ENCODE measurements at regions not wholly inside any gene's neighbourhood (a gene's known extent, or its start where the extent isn't known, plus 50 kb on each side); places are given as distances from the start of the nearest gene placed in this dataset.

DNA sequence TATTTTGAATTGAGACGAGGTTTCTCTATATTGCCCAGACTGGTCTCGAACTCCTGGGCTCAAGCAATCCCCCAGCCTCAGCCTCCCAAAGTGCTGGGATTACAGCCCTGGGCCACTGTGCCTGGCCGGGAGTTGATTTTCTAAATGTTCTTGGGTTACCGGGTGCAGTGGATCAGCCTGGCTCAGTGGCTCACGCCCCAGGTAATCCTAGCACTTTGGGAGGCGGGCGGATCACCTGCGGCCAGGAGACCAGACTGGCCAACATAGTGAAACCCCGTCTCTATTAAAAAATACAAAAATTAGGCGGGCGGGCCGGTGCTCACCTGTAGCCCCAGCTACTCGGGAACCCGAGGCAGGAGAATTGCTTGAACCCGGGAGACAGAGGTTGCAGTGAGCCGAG, 106.9 kb upstream of the LARP1 start:
- Histone ChIP-seq H3K27me3 (ENCODE audit: control insufficient read depth in 3 of 3, insufficient read depth in 3 of 3, low read length in 2 of 3) (no peaks in the 10 kb centered on the region), H3K9ac (ENCODE audit: insufficient read depth in 1 of 2, low read length in 2 of 2) (no peak overlapping the region), H3K36me3 (ENCODE audit: control insufficient read depth in 4 of 4, insufficient read depth in 4 of 4, low read length in 4 of 4) (no peaks in the 10 kb centered on the region), H3K27ac (ENCODE audit: low read depth in 1 of 2, low read length in 1 of 2) (no peak overlapping the region), H3K9me3 (ENCODE audit: control insufficient read depth in 4 of 4, insufficient read depth in 3 of 4, low read length in 3 of 4) (no peaks in the 10 kb centered on the region), H3K4me1 (ENCODE audit: control insufficient read depth in 5 of 5, insufficient read depth in 5 of 5, low read length in 5 of 5) (peaks cover 0 to 11% (median 0%) of the 10 kb centered on the region in 5 donors), H3K4me3 (no peak overlapping the region)
- TF ChIP-seq CTCF (IDR thresholded peaks at IDR 0.05; ENCODE audit: control extremely low read depth, extremely low read depth) = no peak
- ATAC-seq (ENCODE audit: insufficient read depth, low FRiP score) (no peak), DNase-seq (no peak)
- 95 to 96% methylated on average over 16 of the region's 16 CpGs for WGBS, 2 donors

- no peak overlapping the region for H3K4me3 ChIP-seq
- H3K9ac ChIP-seq (ENCODE audit: insufficient read depth in 1 of 2, low read length in 2 of 2) = no peak overlapping the region
- no peaks in the 10 kb centered on the region for H3K9me3 ChIP-seq (ENCODE audit: control insufficient read depth in 4 of 4, insufficient read depth in 3 of 4, low read length in 3 of 4)
- no peak for DNase-seq
- no peaks in the 10 kb centered on the region for H3K36me3 ChIP-seq (ENCODE audit: control insufficient read depth in 4 of 4, insufficient read depth in 4 of 4, low read length in 4 of 4)
- ATAC-seq (ENCODE audit: insufficient read depth, low FRiP score) = no peak
- 29 to 45% methylated on average over 6 of the region's 6 CpGs for WGBS, 2 donors
- H3K4me1 ChIP-seq (ENCODE audit: control insufficient read depth in 5 of 5, insufficient read depth in 5 of 5, low read length in 5 of 5) = peaks cover 0 to 11% (median 0%) of the 10 kb centered on the region in 5 donors
- H3K27ac ChIP-seq (ENCODE audit: low read depth in 1 of 2, low read length in 1 of 2) = no peak overlapping the region
- no peak for TF ChIP-seq CTCF (IDR thresholded peaks at IDR 0.05; ENCODE audit: control extremely low read depth, extremely low read depth)
- H3K27me3 ChIP-seq (ENCODE audit: control insufficient read depth in 3 of 3, insufficient read depth in 3 of 3, low read length in 2 of 3) = no peaks in the 10 kb centered on the region
Observed at GRCh38 chr5:154647761-154648145, 107.4 kb upstream of the LARP1 start.

DNA sequence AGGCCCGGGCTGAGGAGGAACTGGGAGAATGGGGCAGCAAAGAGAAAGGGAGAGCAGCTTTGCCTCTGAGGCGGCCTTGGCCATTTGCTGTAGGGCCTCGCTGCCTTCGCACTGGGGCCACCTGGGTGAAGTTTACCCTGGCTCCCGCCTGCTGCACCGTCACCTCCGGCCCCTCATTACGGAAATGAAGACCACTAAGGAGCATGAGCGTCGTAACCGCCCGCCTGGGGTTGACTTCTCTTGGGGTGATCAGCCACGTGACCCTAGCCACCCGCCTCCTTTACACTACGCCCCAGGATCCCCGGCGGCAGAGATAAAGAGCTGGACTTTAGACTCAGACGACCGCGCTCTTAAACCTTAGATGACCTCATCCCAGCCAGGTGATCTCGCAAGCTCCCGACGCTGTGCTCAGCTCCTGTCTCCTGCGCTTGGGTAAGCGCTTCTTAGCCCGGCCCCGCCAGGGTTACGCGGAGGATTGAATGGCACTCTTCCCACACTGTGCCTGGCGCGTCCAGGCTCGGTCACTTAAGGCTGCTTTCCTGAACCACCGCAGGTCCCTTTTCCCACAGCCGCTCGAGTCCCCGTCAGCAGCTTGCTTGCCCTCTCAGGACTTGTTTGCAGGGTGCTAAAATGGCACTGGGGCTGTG, 107.9 kb upstream of the LARP1 start:
- no peaks in the 10 kb centered on the region for H3K9me3 ChIP-seq (ENCODE audit: control insufficient read depth in 4 of 4, insufficient read depth in 3 of 4, low read length in 3 of 4)
- H3K27ac ChIP-seq (ENCODE audit: low read depth in 1 of 2, low read length in 1 of 2) = no peak overlapping the region
- H3K36me3 ChIP-seq (ENCODE audit: control insufficient read depth in 4 of 4, insufficient read depth in 4 of 4, low read length in 4 of 4) = no peaks in the 10 kb centered on the region
- ATAC-seq (ENCODE audit: insufficient read depth, low FRiP score) = peak; percentile 68
- no peak for TF ChIP-seq CTCF (IDR thresholded peaks at IDR 0.05; ENCODE audit: control extremely low read depth, extremely low read depth)
- 4 to 11% methylated on average over 36 of the region's 36 CpGs for WGBS, 2 donors
- peaks cover 0 to 11% (median 0%) of the 10 kb centered on the region in 5 donors for H3K4me1 ChIP-seq (ENCODE audit: control insufficient read depth in 5 of 5, insufficient read depth in 5 of 5, low read length in 5 of 5)
- H3K4me3 ChIP-seq = no peak overlapping the region
- DNase-seq = peak; percentile 38 to 56 (median 50)
- no peaks in the 10 kb centered on the region for H3K27me3 ChIP-seq (ENCODE audit: control insufficient read depth in 3 of 3, insufficient read depth in 3 of 3, low read length in 2 of 3)
- H3K9ac ChIP-seq (ENCODE audit: insufficient read depth in 1 of 2, low read length in 2 of 2) = peak overlapping the region; percentile 4 to 13

- peak overlapping the region in 1 of 2 donors; percentile 13 for H3K9ac ChIP-seq (ENCODE audit: insufficient read depth in 1 of 2, low read length in 2 of 2)
- DNase-seq = no peak
- 17 to 44% methylated on average over 24 of the region's 24 CpGs for WGBS, 2 donors
Observed at GRCh38 chr5:154646745-154647113, 108.4 kb upstream of the LARP1 start.

More at GRCh38 chr5:154646745-154647113, 108.4 kb upstream of the LARP1 start:
- TF ChIP-seq CTCF (IDR thresholded peaks at IDR 0.05; ENCODE audit: control extremely low read depth, extremely low read depth) = no peak
- ATAC-seq (ENCODE audit: insufficient read depth, low FRiP score) = no peak
- Histone ChIP-seq H3K4me3 (no peak overlapping the region), H3K36me3 (ENCODE audit: control insufficient read depth in 4 of 4, insufficient read depth in 4 of 4, low read length in 4 of 4) (no peaks in the 10 kb centered on the region), H3K9me3 (ENCODE audit: control insufficient read depth in 4 of 4, insufficient read depth in 3 of 4, low read length in 3 of 4) (no peaks in the 10 kb centered on the region), H3K27ac (ENCODE audit: low read depth in 1 of 2, low read length in 1 of 2) (no peak overlapping the region), H3K4me1 (ENCODE audit: control insufficient read depth in 5 of 5, insufficient read depth in 5 of 5, low read length in 5 of 5) (peaks cover 0 to 11% (median 0%) of the 10 kb centered on the region in 5 donors), H3K27me3 (ENCODE audit: control insufficient read depth in 3 of 3, insufficient read depth in 3 of 3, low read length in 2 of 3) (no peaks in the 10 kb centered on the region)
